Epithelial cell of esophagus (primary cell): ENCODE measurements at regions not wholly inside any gene's neighbourhood (a gene's known extent, or its start where the extent isn't known, plus 50 kb on each side); places are given as distances from the start of the nearest gene placed in this dataset.

Experiments
- DNase-seq: peaks from one replicate; pipeline ENCODE4 v3.0.0; 2010; ENCODE audit warnings: low read depth
- H3K4me3 ChIP-seq: 2 replicates; pipeline ENCODE4 v1.5.1; 2011; ENCODE audit warnings: mild to moderate bottlenecking, low read length, control low read depth
- CTCF ChIP-seq: IDR thresholded peaks from 2 replicates; pipeline ENCODE4 v1.5.1; 2011; ENCODE audit warnings: low read depth, mild to moderate bottlenecking, low read length, control low read depth, inconsistent platforms; ENCODE audit not compliant: insufficient read depth; ENCODE audit errors: missing control alignments

GRCh38 chr9:101861472-101861871, 123.0 kb upstream of the GRIN3A start:
- no peak overlapping the region for H3K4me3 ChIP-seq
- DNase-seq: no peak
- no peak for TF ChIP-seq CTCF

GRCh38 chr9:101860920-101861319, 122.5 kb upstream of the GRIN3A start:
- no peak for TF ChIP-seq CTCF
- no peak overlapping the region for H3K4me3 ChIP-seq
- no peak for DNase-seq

GRCh38 chr9:101859620-101860019, 121.2 kb upstream of the GRIN3A start:
- TF ChIP-seq CTCF: no peak
- no peak overlapping the region for H3K4me3 ChIP-seq
- DNase-seq: no peak

GRCh38 chr9:101858026-101858425, 119.6 kb upstream of the GRIN3A start:
- TF ChIP-seq CTCF: no peak
- DNase-seq: no peak
- H3K4me3 ChIP-seq: no peak overlapping the region

GRCh38 chr9:101849102-101849707, 110.8 kb upstream of the GRIN3A start:
- TF ChIP-seq CTCF: no peak

GRCh38 chr9:101848485-101848919, 110.1 kb upstream of the GRIN3A start:
- TF ChIP-seq CTCF: no peak
- H3K4me3 ChIP-seq: no peak overlapping the region
- no peak for DNase-seq

More at GRCh38 chr9:101849102-101849707, 110.8 kb upstream of the GRIN3A start:
- no peak for DNase-seq
- H3K4me3 ChIP-seq: no peak overlapping the region

- no peak for DNase-seq
- H3K4me3 ChIP-seq: no peak overlapping the region
- TF ChIP-seq CTCF: no peak
Measured at GRCh38 chr9:101846161-101846560, 107.7 kb upstream of the GRIN3A start.
